Fibroblast of lung (primary cell): ENCODE measurements at regions not wholly inside any gene's neighbourhood (a gene's known extent, or its start where the extent isn't known, plus 50 kb on each side); places are given as distances from the start of the nearest gene placed in this dataset.

Experiments used
- DNase-seq, 2 donors: peaks; one replicate each; pipeline versions ENCODE4 v3.0.0 to v3.0.0-alpha.2; 2010; ENCODE audit warnings: low read depth in 2 of 2
- H2AFZ ChIP-seq: 2 replicates; pipeline ENCODE4 v1.5.1; 2012; ENCODE audit warnings: low read length, control low read depth, inconsistent platforms
- H3K27ac ChIP-seq: 2 replicates; pipeline ENCODE4 v1.5.1; 2011; ENCODE audit warnings: low read length, control low read depth; ENCODE audit not compliant: insufficient read depth
- H3K27me3 ChIP-seq: 2 replicates; pipeline ENCODE4 v1.5.1; 2011; ENCODE audit warnings: mild to moderate bottlenecking, low read length; ENCODE audit not compliant: control insufficient read depth, insufficient read depth
- H3K36me3 ChIP-seq: 2 replicates; pipeline ENCODE4 v1.5.1; 2011; ENCODE audit warnings: low read length; ENCODE audit not compliant: control insufficient read depth, insufficient read depth
- H3K4me1 ChIP-seq: 2 replicates; pipeline ENCODE4 v1.5.1; 2011; ENCODE audit warnings: low read length; ENCODE audit not compliant: control insufficient read depth, insufficient read depth; ENCODE audit errors: extremely low read depth
- H3K4me2 ChIP-seq: 2 replicates; pipeline ENCODE4 v1.5.1; 2011; ENCODE audit warnings: low read length, control low read depth; ENCODE audit not compliant: insufficient read depth; ENCODE audit errors: extremely low read depth
- H3K4me3 ChIP-seq, 4 experiments: fragments of 200-600 bp in 1 of 4; sonication (generic) in 1 of 4; replicated peaks in 1 of 4; 2 replicates each; pipeline ENCODE4 v1.5.1; 2011 to 2016; ENCODE audit warnings: low read length in 4 of 4, low read depth in 3 of 4, mild to moderate bottlenecking in 3 of 4, control low read depth in 2 of 4, inconsistent platforms in 1 of 4, mixed read lengths in 1 of 4; ENCODE audit not compliant: insufficient read depth in 1 of 4; ENCODE audit errors: control extremely low read depth in 1 of 4
- H3K79me2 ChIP-seq: 2 replicates; pipeline ENCODE4 v1.5.1; 2012; ENCODE audit warnings: mild to moderate bottlenecking, low read length, inconsistent platforms; ENCODE audit not compliant: control insufficient read depth, insufficient read depth
- H3K9ac ChIP-seq: 2 replicates; pipeline ENCODE4 v1.5.1; 2011; ENCODE audit warnings: mild to moderate bottlenecking, low read length, control low read depth; ENCODE audit not compliant: insufficient read depth
- H3K9me3 ChIP-seq: 2 replicates; pipeline ENCODE4 v1.5.1; 2012; ENCODE audit warnings: low read depth, low read length; ENCODE audit not compliant: control insufficient read depth, insufficient read depth
- H4K20me1 ChIP-seq: 2 replicates; pipeline ENCODE4 v1.5.1; 2011; ENCODE audit warnings: low read length; ENCODE audit not compliant: control insufficient read depth, insufficient read depth; ENCODE audit errors: extremely low read depth
- CTCF ChIP-seq, 2 donors: IDR thresholded peaks in 1 of 2; conservative IDR thresholded peaks in 1 of 2; 1 replicate in 1 of 2; 2 replicates in 1 of 2; pipeline ENCODE4 v1.5.1; 2011 to 2012; ENCODE audit warnings: low read length in 2 of 2, control low read depth in 1 of 2, inconsistent platforms in 1 of 2, low read depth in 1 of 2, mild to moderate bottlenecking in 1 of 2
- EZH2 ChIP-seq: IDR thresholded peaks from 2 replicates; pipeline ENCODE4 v1.5.1; 2012; ENCODE audit warnings: low read length, control low read depth, mild to moderate bottlenecking; ENCODE audit errors: missing control alignments

- Histone ChIP-seq H3K27ac (no peak overlapping the region), H4K20me1 (no peaks in the 10 kb centered on the region), H3K4me2 (no peak overlapping the region), H3K9ac (no peak overlapping the region), H3K4me1 (no peaks in the 10 kb centered on the region), H3K36me3 (no peaks in the 10 kb centered on the region), H3K9me3 (no peaks in the 10 kb centered on the region), H3K79me2 (no peaks in the 10 kb centered on the region), H2AFZ (no peak overlapping the region), H3K27me3 (no peaks in the 10 kb centered on the region), H3K4me3 (no peak overlapping the region)
- TF ChIP-seq EZH2 (no peak), CTCF (conservative IDR thresholded peaks at IDR 0.05 in 1 of 2, IDR thresholded peaks at IDR 0.05 in 1 of 2; ENCODE audit: low read depth in 1 of 2, low read length in 2 of 2) (no peak)
- no peak for DNase-seq
These were observed 424.1 kb upstream of the ACTBL2 start for GRCh38 chr5:57906671-57907070.

GRCh38 chr5:57903458-57903857 lies 420.8 kb upstream of the ACTBL2 start:
- Histone ChIP-seq H3K27me3 (no peaks in the 10 kb centered on the region), H3K9ac (no peak overlapping the region), H4K20me1 (no peaks in the 10 kb centered on the region), H3K27ac (no peak overlapping the region), H3K36me3 (no peaks in the 10 kb centered on the region), H3K4me1 (no peaks in the 10 kb centered on the region), H3K79me2 (no peaks in the 10 kb centered on the region), H3K4me2 (no peak overlapping the region), H3K9me3 (no peaks in the 10 kb centered on the region), H3K4me3 (no peak overlapping the region), H2AFZ (no peak overlapping the region)
- DNase-seq, result peak in 1 of 2 donors; percentile 33
- no peak for TF ChIP-seq CTCF (conservative IDR thresholded peaks at IDR 0.05 in 1 of 2, IDR thresholded peaks at IDR 0.05 in 1 of 2; ENCODE audit: low read depth in 1 of 2, low read length in 2 of 2)
- TF ChIP-seq EZH2, result no peak

GRCh38 chr5:57902095-57902494 lies 419.5 kb upstream of the ACTBL2 start:
- Histone ChIP-seq H4K20me1 (no peaks in the 10 kb centered on the region), H3K79me2 (no peaks in the 10 kb centered on the region), H3K4me2 (no peak overlapping the region), H3K27me3 (no peaks in the 10 kb centered on the region), H3K9me3 (no peaks in the 10 kb centered on the region), H3K9ac (no peak overlapping the region), H2AFZ (no peak overlapping the region), H3K27ac (no peak overlapping the region), H3K36me3 (no peaks in the 10 kb centered on the region), H3K4me3 (no peak overlapping the region), H3K4me1 (no peaks in the 10 kb centered on the region)
- peak; percentile 22 to 43 for DNase-seq
- TF ChIP-seq EZH2, result no peak
- no peak for TF ChIP-seq CTCF (conservative IDR thresholded peaks at IDR 0.05 in 1 of 2, IDR thresholded peaks at IDR 0.05 in 1 of 2; ENCODE audit: low read depth in 1 of 2, low read length in 2 of 2)
